PC-9 (cell line): ENCODE measurements at regions not wholly inside any gene's neighbourhood (a gene's known extent, or its start where the extent isn't known, plus 50 kb on each side); places are given as distances from the start of the nearest gene placed in this dataset.

Experiments
- BruUV-seq: library from RNA; stranded (reverse); fragments of 400-500 nt; replicated peaks from 2 replicates; lab custom pipeline; 2021; lab: Mats Ljungman, UMichigan
- CTCF ChIA-PET: fragments of 300-600 bp; sonication (Branson Sonifier 250); formaldehyde crosslinking; loops from one replicate; lab custom pipeline; 2022; ENCODE audit warnings: antibody characterized with exemption; lab: Charles Lee
- POLR2A ChIA-PET: fragments of 300-600 bp; sonication (Branson Sonifier 250); formaldehyde crosslinking; loops from one replicate; lab custom pipeline; 2022; ENCODE audit warnings: antibody characterized with exemption; ENCODE audit not compliant: unreplicated experiment; lab: Charles Lee
- DNase-seq, 2 experiments: peaks; one replicate each; pipeline versions ENCODE4 v3.0.0 to v3.0.0-alpha.2; 2015 to 2022; ENCODE audit warnings: mixed read lengths in 1 of 2
- H2AFZ ChIP-seq: fragments of 200-600 bp; sonication (generic); 2 replicates; pipeline ENCODE4 v1.8.1; 2017; ENCODE audit warnings: antibody characterized with exemption
- H3F3A ChIP-seq: fragments of 200-600 bp; sonication (generic); 2 replicates; pipeline ENCODE4 v1.8.1; 2017; ENCODE audit warnings: antibody characterized with exemption, mild to moderate bottlenecking, low read depth; ENCODE audit not compliant: insufficient read depth
- H3K27ac ChIP-seq: fragments of 200-600 bp; sonication (generic); 2 replicates; pipeline ENCODE4 v1.6.1; 2016; ENCODE audit warnings: mixed run types
- H3K27me3 ChIP-seq: fragments of 200-600 bp; sonication (generic); 2 replicates; pipeline ENCODE4 v1.6.1; 2016; ENCODE audit warnings: low read depth, mixed run types; ENCODE audit not compliant: insufficient read depth
- H3K36me3 ChIP-seq: fragments of 200-600 bp; sonication (generic); 2 replicates; pipeline ENCODE4 v1.6.1; 2016; ENCODE audit warnings: low read depth, mixed run types
- H3K4me1 ChIP-seq: fragments of 200-600 bp; sonication (generic); replicated peaks from 2 replicates; pipeline ENCODE4 v1.6.1; 2016; ENCODE audit warnings: mixed run types; ENCODE audit not compliant: insufficient read depth
- H3K4me2 ChIP-seq: fragments of 200-600 bp; sonication (generic); 2 replicates; pipeline ENCODE4 v1.6.1; 2017; ENCODE audit warnings: mixed run types
- H3K4me3 ChIP-seq: fragments of 200-600 bp; sonication (generic); 2 replicates; pipeline ENCODE4 v1.6.1; 2016; ENCODE audit warnings: mixed run types
- H3K79me2 ChIP-seq: fragments of 200-600 bp; sonication (generic); 2 replicates; pipeline ENCODE4 v1.6.1; 2017; ENCODE audit warnings: low read depth, mixed run types
- H3K9me2 ChIP-seq: fragments of 200-600 bp; sonication (generic); 2 replicates; pipeline ENCODE4 v1.8.1; 2017; ENCODE audit warnings: mild to moderate bottlenecking; ENCODE audit not compliant: insufficient read depth
- H3K9me3 ChIP-seq: fragments of 200-600 bp; sonication (generic); 2 replicates; pipeline ENCODE4 v1.8.1; 2016; ENCODE audit warnings: low read depth; ENCODE audit not compliant: insufficient read depth
- H4K20me1 ChIP-seq: fragments of 200-600 bp; sonication (generic); 2 replicates; pipeline ENCODE4 v1.8.1; 2017; ENCODE audit not compliant: insufficient read depth
- CTCF ChIP-seq: fragments of 200-600 bp; sonication (generic); conservative IDR thresholded peaks from 2 replicates; pipeline ENCODE4 v1.6.1; 2017; ENCODE audit warnings: mixed run types, antibody characterized with exemption, mild to moderate bottlenecking, moderate library complexity
- EZH2 ChIP-seq: fragments of 200-600 bp; sonication (generic); IDR thresholded peaks from 2 replicates; pipeline ENCODE4 v1.8.0; 2017; ENCODE audit warnings: antibody characterized with exemption, low read depth
- intact Hi-C: fragments of 100-400 bp; cut with micrococcal nuclease; formaldehyde crosslinking; loops from one replicate; pipeline ENCODE4 v1.10.0; 2022; ENCODE audit not compliant: unreplicated experiment

- Histone ChIP-seq H3K9me2 (no peaks in the 10 kb centered on the region), H3K27me3 (no peaks in the 10 kb centered on the region), H4K20me1 (no peaks in the 10 kb centered on the region), H3K9me3 (no peaks in the 10 kb centered on the region), H3F3A (no peaks in the 10 kb centered on the region), H3K27ac (no peak overlapping the region), H3K4me3 (no peak overlapping the region), H3K36me3 (no peaks in the 10 kb centered on the region), H2AFZ (no peak overlapping the region), H3K4me2 (no peak overlapping the region), H3K4me1 (no peaks in the 10 kb centered on the region; the same call in 1 of the 2 replicates), H3K79me2 (no peaks in the 10 kb centered on the region)
- no TSS peak for BruUV-seq
- ChIA-PET POLR2A (interaction anchor here (0.6 to 0.7 kb wide), 3 partner anchors 9 to 1301 kb away, joined by 5 to 14 read pairs (median 10); no protein-coding TSS in a partner anchor), CTCF (interaction anchor here (0.7 kb wide), 1 partner anchor 22 kb away, joined by 4 read pairs; no protein-coding TSS in a partner anchor)
- intact Hi-C loops, result no loop called here
- DNase-seq, result no peak
- TF ChIP-seq EZH2, result no peak
- TF ChIP-seq CTCF, result no peak
These were observed 418.9 kb downstream of the ARHGEF28 start for GRCh38 chr5:74044936-74045335.

- ChIA-PET POLR2A (no interaction called here), CTCF (no interaction called here)
- TF ChIP-seq CTCF, result no peak
- no peak for TF ChIP-seq EZH2
- Histone ChIP-seq H3K36me3 (no peaks in the 10 kb centered on the region), H4K20me1 (no peaks in the 10 kb centered on the region), H3K4me3 (no peak overlapping the region), H2AFZ (no peak overlapping the region), H3K79me2 (no peaks in the 10 kb centered on the region), H3K9me2 (no peaks in the 10 kb centered on the region), H3K4me2 (no peak overlapping the region), H3K27ac (no peak overlapping the region), H3K9me3 (no peaks in the 10 kb centered on the region), H3K4me1 (no peaks in the 10 kb centered on the region; the same call in 1 of the 2 replicates), H3F3A (no peaks in the 10 kb centered on the region), H3K27me3 (no peaks in the 10 kb centered on the region)
- no TSS peak for BruUV-seq
- peak in 1 of 2 experiments; percentile 56 for DNase-seq
- intact Hi-C loops, result no loop called here
These were observed 417.0 kb downstream of the ARHGEF28 start for GRCh38 chr5:74042959-74043358.

DNA sequence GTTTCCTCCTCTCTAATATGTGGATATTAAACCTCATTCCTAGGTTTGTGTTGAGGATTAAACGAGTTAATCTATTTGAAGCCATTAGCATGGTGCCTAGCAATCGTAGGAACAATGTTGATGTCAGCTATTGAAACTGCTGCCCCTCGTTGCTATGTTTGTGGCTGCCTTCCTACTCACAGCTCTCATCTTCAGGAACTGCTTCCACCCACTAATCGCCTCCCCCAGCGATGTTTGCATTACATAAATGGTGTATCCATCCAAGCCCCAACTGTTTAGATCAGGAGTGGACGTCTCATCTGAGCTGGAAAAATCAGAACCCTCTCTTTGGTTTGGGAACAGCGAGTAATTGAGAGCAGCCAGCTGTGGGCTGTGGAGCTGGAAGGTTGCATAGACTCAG is 416.6 kb downstream of the ARHGEF28 start:
- no TSS peak for BruUV-seq
- Histone ChIP-seq H3K4me3 (no peak overlapping the region), H3F3A (no peaks in the 10 kb centered on the region), H2AFZ (no peak overlapping the region), H3K79me2 (no peaks in the 10 kb centered on the region), H3K27me3 (no peaks in the 10 kb centered on the region), H3K4me1 (no peaks in the 10 kb centered on the region; the same call in 1 of the 2 replicates), H3K4me2 (no peak overlapping the region), H3K9me2 (no peaks in the 10 kb centered on the region), H3K27ac (no peak overlapping the region), H4K20me1 (no peaks in the 10 kb centered on the region), H3K36me3 (no peaks in the 10 kb centered on the region), H3K9me3 (no peaks in the 10 kb centered on the region)
- no peak for DNase-seq
- ChIA-PET CTCF (interaction anchor here (0.6 kb wide), 1 partner anchor 518 kb away, joined by 3 read pairs; no protein-coding TSS in a partner anchor), POLR2A (no interaction called here)
- intact Hi-C loops, result no loop called here
- TF ChIP-seq EZH2 (no peak), CTCF (no peak)
